ENCODE measurements at regions not wholly inside any gene's neighbourhood (a gene's known extent, or its start where the extent isn't known, plus 50 kb on each side); places are given as distances from the start of the nearest gene placed in this dataset.

DNA sequence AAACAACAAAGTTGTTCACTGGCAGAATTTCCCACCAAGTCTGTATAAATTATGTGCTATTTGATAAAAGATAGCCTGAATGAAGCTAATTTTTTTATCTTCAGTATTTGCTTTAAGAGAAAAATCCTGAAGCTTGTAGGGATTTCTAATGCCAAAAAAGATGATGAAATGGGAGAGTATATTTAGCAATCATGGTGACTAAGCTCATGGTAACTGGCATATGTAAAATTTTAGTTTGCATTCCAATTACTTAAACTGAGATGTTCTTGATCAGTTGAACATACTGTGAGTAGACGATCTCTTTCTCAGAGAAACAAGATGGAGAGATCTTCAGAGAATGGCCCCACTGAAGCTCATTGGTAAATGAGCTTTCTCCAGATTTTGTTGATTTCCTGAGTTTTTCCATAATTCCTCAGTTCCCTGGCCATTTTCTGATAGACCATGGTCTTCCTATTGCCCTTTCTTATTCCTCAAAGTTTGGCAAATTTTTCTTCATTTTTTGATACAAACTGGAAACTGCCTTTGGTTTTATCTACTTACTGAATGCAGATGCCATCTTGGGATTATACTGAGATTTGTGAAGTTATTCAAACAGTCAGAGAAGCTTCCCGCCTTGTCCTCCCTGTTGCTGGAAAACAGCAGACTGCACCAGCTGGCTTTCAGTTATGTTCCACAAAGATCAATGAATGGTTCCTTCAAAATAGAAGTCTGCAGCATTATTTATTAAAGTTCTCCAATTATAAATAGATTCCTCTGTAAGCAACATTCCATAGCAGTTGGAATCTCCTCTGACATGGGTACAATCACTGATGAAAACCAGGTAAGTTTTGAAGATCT, 68.3 kb upstream of the ALOX12 start (continued):
- TF ChIP-seq, protein P1, sequence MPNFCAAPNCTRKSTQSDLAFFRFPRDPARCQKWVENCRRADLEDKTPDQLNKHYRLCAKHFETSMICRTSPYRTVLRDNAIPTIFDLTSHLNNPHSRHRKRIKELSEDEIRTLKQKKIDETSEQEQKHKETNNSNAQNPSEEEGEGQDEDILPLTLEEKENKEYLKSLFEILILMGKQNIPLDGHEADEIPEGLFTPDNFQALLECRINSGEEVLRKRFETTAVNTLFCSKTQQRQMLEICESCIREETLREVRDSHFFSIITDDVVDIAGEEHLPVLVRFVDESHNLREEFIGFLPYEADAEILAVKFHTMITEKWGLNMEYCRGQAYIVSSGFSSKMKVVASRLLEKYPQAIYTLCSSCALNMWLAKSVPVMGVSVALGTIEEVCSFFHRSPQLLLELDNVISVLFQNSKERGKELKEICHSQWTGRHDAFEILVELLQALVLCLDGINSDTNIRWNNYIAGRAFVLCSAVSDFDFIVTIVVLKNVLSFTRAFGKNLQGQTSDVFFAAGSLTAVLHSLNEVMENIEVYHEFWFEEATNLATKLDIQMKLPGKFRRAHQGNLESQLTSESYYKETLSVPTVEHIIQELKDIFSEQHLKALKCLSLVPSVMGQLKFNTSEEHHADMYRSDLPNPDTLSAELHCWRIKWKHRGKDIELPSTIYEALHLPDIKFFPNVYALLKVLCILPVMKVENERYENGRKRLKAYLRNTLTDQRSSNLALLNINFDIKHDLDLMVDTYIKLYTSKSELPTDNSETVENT (CRISPR knock-in tag; IDR thresholded peaks at IDR 0.05): no peak
- TF ChIP-seq MCM2 (IDR thresholded peaks at IDR 0.05; ENCODE audit: low read depth) (no peak), JUND (IDR thresholded peaks at IDR 0.05; ENCODE audit: borderline replicate concordance, low read depth, low read length) (peak; percentile 60; the same call in 1 of the 2 replicates), JUND (tag; IDR thresholded peaks at IDR 0.05; ENCODE audit: borderline replicate concordance, low read depth, low read length) (no peak), ZNF347 (CRISPR knock-in tag; IDR thresholded peaks at IDR 0.05; ENCODE audit: low read depth) (no peak), ZNF583 (CRISPR knock-in tag; IDR thresholded peaks at IDR 0.05) (no peak)

DNA sequence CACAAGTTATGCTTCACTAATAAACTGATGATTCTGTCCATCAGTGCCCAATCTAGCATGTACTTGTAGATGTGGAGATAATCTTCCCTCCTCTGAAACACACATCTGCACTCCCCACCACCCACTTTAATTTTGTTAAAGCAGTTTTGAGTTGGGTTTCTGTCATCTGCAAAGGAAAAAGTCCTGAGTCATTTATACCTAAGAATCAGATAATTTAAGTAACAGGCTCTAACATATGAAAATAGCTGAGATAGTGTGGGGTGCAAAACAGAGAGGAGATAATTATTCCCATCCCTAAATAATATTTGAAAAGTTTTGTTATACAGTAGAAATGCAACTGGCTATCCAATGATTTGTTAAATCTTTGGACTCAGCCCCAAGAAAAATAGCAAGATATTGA, 67.7 kb upstream of the ALOX12 start:
- H3K4me1 ChIP-seq (replicated peaks in 1 of 2; ENCODE audit: control insufficient read depth in 2 of 2, insufficient read depth in 2 of 2, low read length in 2 of 2): peaks cover 0 to 16% of the 10 kb centered on the region in 2 experiments; a peak in 2 of 5 replicates
- H3K4me3 ChIP-seq: no peak overlapping the region
- H3K36me3 ChIP-seq (ENCODE audit: control insufficient read depth, insufficient read depth, low read length): peaks cover 12% of the 10 kb centered on the region
- no peak for DNase-seq (ENCODE audit: extremely low read depth in 1 of 4, low spot score in 3 of 4)
- intact Hi-C loops (cut with micrococcal nuclease) (no loop called here), in situ Hi-C loops (cut with MboI) (no loop called here)
- CTCF ChIA-PET (ENCODE audit: low intra/inter-chr PET ratio): no interaction called here
- no peaks in the 10 kb centered on the region for H4K20me1 ChIP-seq (replicated peaks; ENCODE audit: control insufficient read depth, insufficient read depth, low read length)
- FAIRE-seq: no peak
- H3K9me1 ChIP-seq (ENCODE audit: control insufficient read depth, insufficient read depth, low read length): no peaks in the 10 kb centered on the region
- POLR2A ChIA-PET: interaction anchor here (0.9 to 4.6 kb wide), 2 partner anchors 11 to 13 kb away, joined by 6 to 52 read pairs; no protein-coding TSS in a partner anchor
- H2AFZ ChIP-seq (ENCODE audit: low read depth, low read length): no peak overlapping the region
- 0 out of 2 replicates have a peak overlapping the region, but pooled peaks have one; percentile 20 for H3K4me2 ChIP-seq (ENCODE audit: insufficient read depth, low read length)
- H3K27ac ChIP-seq (ENCODE audit: extremely low read depth, low read depth, low read length): no peak overlapping the region
- no peak for ATAC-seq
- no peak overlapping the region for H3K9ac ChIP-seq (ENCODE audit: insufficient read depth in 1 of 2, low read depth in 2 of 2, low read length in 2 of 2)
- no peaks in the 10 kb centered on the region for H3K27me3 ChIP-seq (ENCODE audit: control insufficient read depth in 2 of 2, insufficient read depth in 2 of 2, low read length in 2 of 2)
- no TSS peak for BruUV-seq (replicated peaks)
- H3K9me3 ChIP-seq (replicated peaks; ENCODE audit: control insufficient read depth, insufficient read depth, low read depth, low read length): no peaks in the 10 kb centered on the region; the same call in none of the 2 replicates
- H3K79me2 ChIP-seq (ENCODE audit: control insufficient read depth, insufficient read depth, low read length): peaks cover 21% of the 10 kb centered on the region
- TF ChIP-seq, protein P2, sequence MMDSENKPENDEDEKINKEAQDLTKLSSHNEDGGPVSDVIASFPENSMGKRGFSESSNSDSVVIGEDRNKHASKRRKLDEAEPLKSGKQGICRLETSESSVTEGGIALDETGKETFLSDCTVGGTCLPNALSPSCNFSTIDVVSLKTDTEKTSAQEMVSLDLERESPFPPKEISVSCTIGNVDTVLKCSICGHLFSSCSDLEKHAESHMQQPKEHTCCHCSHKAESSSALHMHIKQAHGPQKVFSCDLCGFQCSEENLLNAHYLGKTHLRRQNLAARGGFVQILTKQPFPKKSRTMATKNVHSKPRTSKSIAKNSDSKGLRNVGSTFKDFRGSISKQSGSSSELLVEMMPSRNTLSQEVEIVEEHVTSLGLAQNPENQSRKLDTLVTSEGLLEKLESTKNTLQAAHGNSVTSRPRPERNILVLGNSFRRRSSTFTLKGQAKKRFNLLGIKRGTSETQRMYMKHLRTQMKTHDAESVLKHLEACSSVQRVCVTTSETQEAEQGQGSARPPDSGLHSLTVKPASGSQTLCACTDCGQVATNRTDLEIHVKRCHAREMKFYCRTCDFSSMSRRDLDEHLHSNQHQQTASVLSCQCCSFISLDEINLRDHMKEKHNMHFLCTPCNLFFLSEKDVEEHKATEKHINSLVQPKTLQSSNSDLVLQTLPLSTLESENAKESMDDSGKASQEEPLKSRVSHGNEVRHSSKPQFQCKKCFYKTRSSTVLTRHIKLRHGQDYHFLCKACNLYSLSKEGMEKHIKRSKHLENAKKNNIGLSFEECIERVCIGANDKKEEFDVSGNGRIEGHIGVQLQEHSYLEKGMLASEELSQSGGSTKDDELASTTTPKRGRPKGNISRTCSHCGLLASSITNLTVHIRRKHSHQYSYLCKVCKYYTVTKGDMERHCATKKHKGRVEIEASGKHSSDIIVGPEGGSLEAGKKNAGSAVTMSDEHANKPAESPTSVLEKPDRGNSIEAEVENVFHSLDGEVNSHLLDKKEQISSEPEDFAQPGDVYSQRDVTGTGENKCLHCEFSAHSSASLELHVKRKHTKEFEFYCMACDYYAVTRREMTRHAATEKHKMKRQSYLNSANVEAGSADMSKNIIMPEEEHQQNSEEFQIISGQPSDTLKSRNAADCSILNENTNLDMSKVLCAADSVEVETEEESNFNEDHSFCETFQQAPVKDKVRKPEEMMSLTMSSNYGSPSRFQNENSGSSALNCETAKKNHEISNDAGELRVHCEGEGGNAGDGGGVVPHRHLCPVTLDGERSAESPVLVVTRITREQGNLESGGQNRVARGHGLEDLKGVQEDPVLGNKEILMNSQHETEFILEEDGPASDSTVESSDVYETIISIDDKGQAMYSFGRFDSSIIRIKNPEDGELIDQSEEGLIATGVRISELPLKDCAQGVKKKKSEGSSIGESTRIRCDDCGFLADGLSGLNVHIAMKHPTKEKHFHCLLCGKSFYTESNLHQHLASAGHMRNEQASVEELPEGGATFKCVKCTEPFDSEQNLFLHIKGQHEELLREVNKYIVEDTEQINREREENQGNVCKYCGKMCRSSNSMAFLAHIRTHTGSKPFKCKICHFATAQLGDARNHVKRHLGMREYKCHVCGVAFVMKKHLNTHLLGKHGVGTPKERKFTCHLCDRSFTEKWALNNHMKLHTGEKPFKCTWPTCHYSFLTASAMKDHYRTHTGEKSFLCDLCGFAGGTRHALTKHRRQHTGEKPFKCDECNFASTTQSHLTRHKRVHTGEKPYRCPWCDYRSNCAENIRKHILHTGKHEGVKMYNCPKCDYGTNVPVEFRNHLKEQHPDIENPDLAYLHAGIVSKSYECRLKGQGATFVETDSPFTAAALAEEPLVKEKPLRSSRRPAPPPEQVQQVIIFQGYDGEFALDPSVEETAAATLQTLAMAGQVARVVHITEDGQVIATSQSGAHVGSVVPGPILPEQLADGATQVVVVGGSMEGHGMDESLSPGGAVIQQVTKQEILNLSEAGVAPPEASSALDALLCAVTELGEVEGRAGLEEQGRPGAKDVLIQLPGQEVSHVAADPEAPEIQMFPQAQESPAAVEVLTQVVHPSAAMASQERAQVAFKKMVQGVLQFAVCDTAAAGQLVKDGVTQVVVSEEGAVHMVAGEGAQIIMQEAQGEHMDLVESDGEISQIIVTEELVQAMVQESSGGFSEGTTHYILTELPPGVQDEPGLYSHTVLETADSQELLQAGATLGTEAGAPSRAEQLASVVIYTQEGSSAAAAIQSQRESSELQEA (IDR thresholded peaks at IDR 0.05; ENCODE audit: low read depth): no peak
- TF ChIP-seq, protein P3, sequence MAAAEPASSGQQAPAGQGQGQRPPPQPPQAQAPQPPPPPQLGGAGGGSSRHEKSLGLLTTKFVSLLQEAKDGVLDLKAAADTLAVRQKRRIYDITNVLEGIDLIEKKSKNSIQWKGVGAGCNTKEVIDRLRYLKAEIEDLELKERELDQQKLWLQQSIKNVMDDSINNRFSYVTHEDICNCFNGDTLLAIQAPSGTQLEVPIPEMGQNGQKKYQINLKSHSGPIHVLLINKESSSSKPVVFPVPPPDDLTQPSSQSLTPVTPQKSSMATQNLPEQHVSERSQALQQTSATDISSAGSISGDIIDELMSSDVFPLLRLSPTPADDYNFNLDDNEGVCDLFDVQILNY (CRISPR knock-in tag; IDR thresholded peaks at IDR 0.05): no peak
- TF ChIP-seq NFE2 (IDR thresholded peaks at IDR 0.05; ENCODE audit: low read depth): peak; percentile 62; the same call in 1 of the 2 replicates

Measured in K562 (cell line).